ENCODE measurements at regions not wholly inside any gene's neighbourhood (a gene's known extent, or its start where the extent isn't known, plus 50 kb on each side); places are given as distances from the start of the nearest gene placed in this dataset.

GRCh38 chr13:97111756-97112155 is 110.4 kb upstream of the MBNL2 start (continued):
- TF ChIP-seq ATF2 (IDR thresholded peaks at IDR 0.05; ENCODE audit: low read length) (no peak), EZH2 (IDR thresholded peaks at IDR 0.05; ENCODE audit: low read depth, low read length, severe bottlenecking) (no peak)
